NT2/D1 (cell line): ENCODE measurements at regions not wholly inside any gene's neighbourhood (a gene's known extent, or its start where the extent isn't known, plus 50 kb on each side); places are given as distances from the start of the nearest gene placed in this dataset.
"Not testable (repeated sequence)": the region's sequence is repeated elsewhere in the genome, so short reads cannot be mapped to it uniquely, and the experiment has no call there.

Source experiments
- DNase-seq: peaks from one replicate; pipeline ENCODE4 v3.0.0-alpha.2; 2011; ENCODE audit warnings: low read depth, low spot score
- H3K27me3 ChIP-seq: 2 replicates; pipeline ENCODE4 v1.6.0; 2011; ENCODE audit warnings: mild to moderate bottlenecking; ENCODE audit not compliant: insufficient read length, insufficient read depth
- H3K36me3 ChIP-seq: 2 replicates; pipeline ENCODE4 v1.6.1; 2011; ENCODE audit warnings: mild to moderate bottlenecking, low read length, mixed read lengths; ENCODE audit not compliant: insufficient read depth, insufficient read length
- H3K4me1 ChIP-seq: 2 replicates; pipeline ENCODE4 v1.5.1; 2011; ENCODE audit not compliant: insufficient read depth, insufficient read length
- H3K4me3 ChIP-seq: 2 replicates; pipeline ENCODE4 v1.5.1; 2011; ENCODE audit warnings: low read depth; ENCODE audit not compliant: insufficient read length
- H3K9ac ChIP-seq: 2 replicates; pipeline ENCODE4 v1.6.0; 2011; ENCODE audit warnings: low read depth; ENCODE audit not compliant: insufficient read length
- H3K9me3 ChIP-seq: 2 replicates; pipeline ENCODE4 v1.5.1; 2011; ENCODE audit warnings: mild to moderate bottlenecking, low read length; ENCODE audit not compliant: insufficient read depth

- not testable (repeated sequence) for H3K36me3 ChIP-seq, H3K4me3 ChIP-seq, H3K27me3 ChIP-seq, H3K9ac ChIP-seq, DNase-seq, H3K4me1 ChIP-seq
- peaks cover 10% of the 10 kb centered on the region; the same call in 1 of the 2 replicates for H3K9me3 ChIP-seq
These were observed 559.2 kb downstream of the PRIM2 start for GRCh38 chr6:57876659-57877058.

GRCh38 chr6:57877729-57878128 lies 560.3 kb downstream of the PRIM2 start:
- not testable (repeated sequence) for H3K36me3 ChIP-seq, H3K4me1 ChIP-seq, H3K9me3 ChIP-seq, H3K27me3 ChIP-seq, H3K9ac ChIP-seq, H3K4me3 ChIP-seq, DNase-seq

GRCh38 chr6:57878792-57879191 lies 561.4 kb downstream of the PRIM2 start:
- not testable (repeated sequence) for H3K9ac ChIP-seq, H3K36me3 ChIP-seq, H3K9me3 ChIP-seq, H3K4me1 ChIP-seq, H3K27me3 ChIP-seq, DNase-seq, H3K4me3 ChIP-seq

- H3K4me1 ChIP-seq, H3K9ac ChIP-seq, H3K27me3 ChIP-seq, H3K36me3 ChIP-seq, H3K4me3 ChIP-seq, H3K9me3 ChIP-seq, DNase-seq: not testable (repeated sequence)
These were observed 581.4 kb downstream of the PRIM2 start for GRCh38 chr6:57898850-57899249.

GRCh38 chr6:57900687-57901399 lies 583.4 kb downstream of the PRIM2 start:
- H3K9me3 ChIP-seq, H3K4me3 ChIP-seq, H3K4me1 ChIP-seq, H3K9ac ChIP-seq, H3K27me3 ChIP-seq, H3K36me3 ChIP-seq, DNase-seq: not testable (repeated sequence)

GRCh38 chr6:57901445-57901844 lies 584.0 kb downstream of the PRIM2 start:
- H3K27me3 ChIP-seq, H3K4me3 ChIP-seq, DNase-seq, H3K9ac ChIP-seq, H3K36me3 ChIP-seq, H3K4me1 ChIP-seq, H3K9me3 ChIP-seq: not testable (repeated sequence)

GRCh38 chr6:57904356-57904755 lies 586.9 kb downstream of the PRIM2 start:
- H3K4me3 ChIP-seq, H3K4me1 ChIP-seq, H3K9me3 ChIP-seq, H3K27me3 ChIP-seq, H3K36me3 ChIP-seq, DNase-seq, H3K9ac ChIP-seq: not testable (repeated sequence)

GRCh38 chr6:57915300-57915699 lies 597.9 kb downstream of the PRIM2 start:
- not testable (repeated sequence) for H3K9ac ChIP-seq, H3K9me3 ChIP-seq, H3K4me3 ChIP-seq, H3K4me1 ChIP-seq, H3K36me3 ChIP-seq, H3K27me3 ChIP-seq, DNase-seq

- not testable (repeated sequence) for H3K4me3 ChIP-seq, DNase-seq, H3K4me1 ChIP-seq, H3K9me3 ChIP-seq, H3K27me3 ChIP-seq, H3K9ac ChIP-seq, H3K36me3 ChIP-seq
These were observed 625.5 kb downstream of the PRIM2 start for GRCh38 chr6:57942966-57943365.

GRCh38 chr6:57946084-57946768 lies 628.8 kb downstream of the PRIM2 start:
- not testable (repeated sequence) for H3K4me3 ChIP-seq, H3K9me3 ChIP-seq, H3K27me3 ChIP-seq, DNase-seq, H3K9ac ChIP-seq, H3K36me3 ChIP-seq, H3K4me1 ChIP-seq

GRCh38 chr6:57946769-57947091 lies 629.3 kb downstream of the PRIM2 start:
- not testable (repeated sequence) for H3K27me3 ChIP-seq, H3K9ac ChIP-seq, H3K4me1 ChIP-seq, H3K4me3 ChIP-seq, H3K36me3 ChIP-seq, DNase-seq, H3K9me3 ChIP-seq

GRCh38 chr6:57948481-57948880 lies 631.1 kb downstream of the PRIM2 start:
- DNase-seq, H3K4me1 ChIP-seq, H3K27me3 ChIP-seq, H3K9ac ChIP-seq, H3K9me3 ChIP-seq, H3K4me3 ChIP-seq, H3K36me3 ChIP-seq: not testable (repeated sequence)
